Loucy (cell line): ENCODE measurements at regions not wholly inside any gene's neighbourhood (a gene's known extent, or its start where the extent isn't known, plus 50 kb on each side); places are given as distances from the start of the nearest gene placed in this dataset.

Experiments used
- H2AFZ ChIP-seq: fragments of 200-600 bp; sonication (generic); 2 replicates; pipeline ENCODE4 v1.6.0; 2016; ENCODE audit warnings: antibody characterized with exemption, mild to moderate bottlenecking, low read length, moderate library complexity
- H3F3A ChIP-seq: fragments of 200-600 bp; 2 replicates; pipeline ENCODE4 v1.6.0; 2016; ENCODE audit warnings: antibody characterized with exemption, low read depth, mild to moderate bottlenecking
- H3K27me3 ChIP-seq: fragments of 200-600 bp; sonication (generic); 2 replicates; pipeline ENCODE4 v1.6.1; 2014; ENCODE audit warnings: low read length, mild to moderate bottlenecking; ENCODE audit not compliant: insufficient read depth, poor library complexity, severe bottlenecking
- H3K36me3 ChIP-seq: fragments of 200-600 bp; sonication (generic); 2 replicates; pipeline ENCODE4 v1.6.1; 2016; ENCODE audit warnings: low read length; ENCODE audit not compliant: insufficient read depth
- H3K4me1 ChIP-seq: fragments of 200-600 bp; sonication (generic); 2 replicates; pipeline ENCODE4 v1.5.1; 2014; ENCODE audit warnings: low read length, mild to moderate bottlenecking; ENCODE audit not compliant: insufficient read depth, poor library complexity, severe bottlenecking
- H3K4me2 ChIP-seq: fragments of 200-600 bp; sonication (generic); 2 replicates; pipeline ENCODE4 v1.6.0; 2014; ENCODE audit warnings: antibody characterized with exemption, low read length, low read depth, mild to moderate bottlenecking; ENCODE audit not compliant: poor library complexity, severe bottlenecking
- H3K4me3 ChIP-seq: fragments of 200-600 bp; sonication (generic); 2 replicates; pipeline ENCODE4 v1.5.1; 2014; ENCODE audit warnings: low read length, mild to moderate bottlenecking, mixed read lengths; ENCODE audit not compliant: poor library complexity, severe bottlenecking
- H3K79me2 ChIP-seq: fragments of 200-600 bp; sonication (generic); 2 replicates; pipeline ENCODE4 v1.6.1; 2014; ENCODE audit warnings: low read length; ENCODE audit not compliant: insufficient read depth
- H3K9ac ChIP-seq: fragments of 200-600 bp; sonication (generic); 2 replicates; pipeline ENCODE4 v1.6.0; 2014; ENCODE audit warnings: mild to moderate bottlenecking, low read depth, low read length, moderate library complexity; ENCODE audit not compliant: poor library complexity, severe bottlenecking
- H3K9me2 ChIP-seq: fragments of 200-600 bp; sonication (generic); replicated peaks from 2 replicates; pipeline ENCODE4 v1.6.1; 2016; ENCODE audit warnings: low read depth, low read length, mixed read lengths
- H3K9me3 ChIP-seq: fragments of 200-600 bp; sonication (generic); 2 replicates; pipeline ENCODE4 v1.6.1; 2014; ENCODE audit warnings: mild to moderate bottlenecking, antibody characterized with exemption, low read length, low read depth; ENCODE audit not compliant: insufficient read depth
- H4K20me1 ChIP-seq: fragments of 200-600 bp; sonication (generic); 2 replicates; pipeline ENCODE4 v1.6.0; 2014; ENCODE audit warnings: antibody characterized with exemption, low read length, mild to moderate bottlenecking; ENCODE audit not compliant: insufficient read depth, poor library complexity, severe bottlenecking
- CTCF ChIP-seq: fragments of 200-600 bp; sonication (generic); conservative IDR thresholded peaks from 2 replicates; pipeline ENCODE4 v1.5.1; 2014; ENCODE audit warnings: mild to moderate bottlenecking, antibody characterized with exemption, low read length
- EZH2phosphoT487 ChIP-seq: fragments of 200-600 bp; IDR thresholded peaks from 2 replicates; pipeline ENCODE4 v1.6.1; 2018; ENCODE audit warnings: antibody characterized with exemption, mild to moderate bottlenecking, moderate library complexity, borderline replicate concordance

- Histone ChIP-seq H4K20me1 (no peaks in the 10 kb centered on the region), H3K4me1 (no peaks in the 10 kb centered on the region), H3K9ac (no peak overlapping the region), H3K4me2 (no peak overlapping the region), H3K9me2 (no peaks in the 10 kb centered on the region), H3K79me2 (no peaks in the 10 kb centered on the region), H3K9me3 (no peaks in the 10 kb centered on the region; the same call in 1 of the 2 replicates), H2AFZ (no peak overlapping the region), H3K36me3 (no peaks in the 10 kb centered on the region), H3K4me3 (no peak overlapping the region), H3K27me3 (no peaks in the 10 kb centered on the region), H3F3A (no peaks in the 10 kb centered on the region)
- no peak for TF ChIP-seq EZH2phosphoT487
- TF ChIP-seq CTCF, result no peak
Measured at GRCh38 chr4:181427076-181427475, 816.1 kb upstream of the TENM3 start.

- Histone ChIP-seq H3K79me2 (no peaks in the 10 kb centered on the region), H2AFZ (no peak overlapping the region), H3K9me2 (no peaks in the 10 kb centered on the region), H3K4me1 (no peaks in the 10 kb centered on the region), H3K9ac (no peak overlapping the region), H3K9me3 (no peaks in the 10 kb centered on the region), H3F3A (no peaks in the 10 kb centered on the region), H3K4me3 (no peak overlapping the region), H3K27me3 (no peaks in the 10 kb centered on the region), H3K4me2 (no peak overlapping the region), H4K20me1 (no peaks in the 10 kb centered on the region), H3K36me3 (no peaks in the 10 kb centered on the region)
- TF ChIP-seq CTCF, result no peak
- TF ChIP-seq EZH2phosphoT487, result no peak
Measured at GRCh38 chr4:181431006-181431405, 812.2 kb upstream of the TENM3 start.

GRCh38 chr4:181431661-181432060 is 811.5 kb upstream of the TENM3 start:
- Histone ChIP-seq H3K9ac (no peak overlapping the region), H3K27me3 (no peaks in the 10 kb centered on the region), H3F3A (no peaks in the 10 kb centered on the region), H3K9me2 (no peaks in the 10 kb centered on the region), H4K20me1 (no peaks in the 10 kb centered on the region), H2AFZ (no peak overlapping the region), H3K4me1 (no peaks in the 10 kb centered on the region), H3K4me2 (no peak overlapping the region), H3K79me2 (no peaks in the 10 kb centered on the region), H3K4me3 (no peak overlapping the region), H3K9me3 (no peaks in the 10 kb centered on the region), H3K36me3 (no peaks in the 10 kb centered on the region)
- no peak for TF ChIP-seq EZH2phosphoT487
- no peak for TF ChIP-seq CTCF
